HG02943 (cell line): ENCODE measurements at regions not wholly inside any gene's neighbourhood (a gene's known extent, or its start where the extent isn't known, plus 50 kb on each side); places are given as distances from the start of the nearest gene placed in this dataset.
"Not testable (repeated sequence)": the region's sequence is repeated elsewhere in the genome, so short reads cannot be mapped to it uniquely, and the experiment has no call there.

Experiments used
- ATAC-seq: cut with Tn5 transposase; IDR thresholded peaks from one replicate; pipeline ENCODE4 v1.9.1; 2021; ENCODE audit warnings: mild to moderate bottlenecking, low read depth, moderate library complexity; ENCODE audit not compliant: unreplicated experiment

DNA sequence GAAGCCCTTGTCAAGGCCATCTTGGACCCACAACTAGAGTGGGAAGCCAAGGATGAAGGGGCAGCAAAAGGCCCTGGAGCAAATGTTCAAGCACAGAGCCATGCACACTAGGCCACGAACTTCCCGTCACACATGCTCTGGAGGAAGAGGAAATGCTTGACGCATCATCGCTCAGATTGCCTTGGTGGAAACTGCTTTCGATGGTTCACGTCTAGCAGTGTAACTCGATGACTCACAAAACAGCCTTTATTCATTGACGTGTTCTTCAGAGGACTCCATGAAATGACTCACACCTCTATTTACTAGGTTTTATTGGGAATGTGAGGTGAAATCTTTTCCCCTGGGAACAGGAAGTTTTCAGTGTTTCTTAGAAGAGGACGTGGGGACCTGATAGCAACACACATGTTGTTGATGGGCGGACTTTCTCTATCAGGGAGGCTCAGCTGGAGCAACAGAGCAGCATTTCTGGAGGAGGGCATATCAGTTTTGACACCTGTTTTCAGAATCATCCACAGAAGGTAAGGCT, 79.8 kb upstream of the FLT1 start:
- ATAC-seq, result no peak

GRCh38 chr13:28573595-28574373, 78.9 kb upstream of the FLT1 start:
- ATAC-seq, result no peak

- no peak for ATAC-seq
Observed at GRCh38 chr13:28572871-28573270, 77.9 kb upstream of the FLT1 start.

DNA sequence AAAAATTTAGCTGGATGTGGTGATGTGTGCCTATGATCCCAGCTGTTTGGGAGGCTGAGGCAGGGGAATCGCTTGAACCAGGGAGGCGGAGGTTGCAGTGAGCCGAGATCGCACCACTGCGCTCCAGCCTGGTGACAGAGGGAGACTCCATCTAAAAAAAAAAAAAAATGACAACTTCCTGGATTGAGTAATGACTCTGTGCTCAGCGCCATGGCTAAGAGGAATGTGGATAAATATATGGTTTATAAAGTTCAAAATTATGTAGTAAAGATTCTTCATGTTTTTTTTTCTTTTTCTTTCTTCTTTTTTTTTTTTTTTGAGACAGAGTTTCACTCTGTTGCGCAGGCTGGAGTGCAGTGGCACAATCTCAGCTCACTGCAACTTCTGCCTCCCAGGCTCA, 75.4 kb upstream of the FLT1 start:
- not testable (repeated sequence) for ATAC-seq

GRCh38 chr13:28569886-28570285, 75.0 kb upstream of the FLT1 start:
- no peak for ATAC-seq

DNA sequence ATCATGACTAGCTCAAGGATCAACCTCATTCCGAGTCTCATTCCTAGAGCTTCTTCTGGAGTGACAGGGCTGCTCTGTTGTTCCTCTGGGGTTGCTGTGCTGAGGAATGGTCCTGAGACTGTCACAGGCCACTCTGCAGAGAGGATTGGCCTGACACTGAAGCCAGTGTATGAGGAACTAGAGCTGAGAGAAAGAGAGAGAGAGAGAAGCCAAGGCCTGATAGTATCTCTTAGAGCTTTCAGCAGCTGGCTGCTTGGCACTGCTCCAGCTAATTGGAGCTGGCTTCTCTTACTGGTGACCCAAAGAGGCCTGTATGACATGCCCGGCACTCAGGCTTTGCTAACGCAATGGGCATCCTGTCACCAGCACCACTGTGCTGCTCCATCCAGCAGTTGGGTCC, 73.4 kb upstream of the FLT1 start:
- peak; percentile 56 for ATAC-seq

DNA sequence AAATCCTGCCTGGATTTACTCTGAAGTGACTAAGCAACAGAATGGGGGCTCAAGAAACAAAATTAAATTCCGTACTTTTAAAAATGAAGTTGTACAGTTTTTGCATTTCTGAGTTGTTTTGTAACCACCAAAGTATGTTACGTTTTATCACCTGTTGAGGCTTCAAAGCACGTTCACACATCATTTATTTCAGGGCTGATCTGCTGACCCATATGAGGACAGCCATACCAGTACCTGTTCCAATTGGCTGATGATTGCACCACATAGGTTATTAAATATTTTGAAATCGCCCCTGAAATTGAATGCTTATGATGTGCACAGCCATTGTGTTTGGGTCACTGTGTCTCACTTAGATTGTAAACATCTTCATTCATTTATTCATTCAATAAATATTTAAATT, 72.0 kb upstream of the FLT1 start:
- ATAC-seq, result no peak

DNA sequence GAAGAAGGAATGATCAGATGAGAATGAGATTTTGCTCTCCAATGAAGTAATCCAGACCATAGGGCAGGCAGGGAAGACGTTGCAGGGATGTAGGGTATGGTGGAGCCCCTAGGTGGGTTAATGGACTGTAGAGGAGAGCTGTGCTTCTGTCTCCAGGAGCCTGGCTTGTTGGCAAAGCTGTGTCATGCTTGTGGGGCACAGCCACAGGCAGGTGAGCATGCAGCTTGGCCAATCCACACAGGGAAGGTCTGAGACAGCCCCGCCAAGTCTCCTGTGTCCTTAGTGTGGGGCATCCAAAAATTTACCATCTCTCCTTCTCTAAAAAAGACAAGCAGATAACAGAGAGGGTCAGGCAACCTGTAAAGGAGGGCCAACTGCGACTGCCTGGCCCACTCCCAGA, 71.4 kb upstream of the FLT1 start:
- no peak for ATAC-seq

- no peak for ATAC-seq
Observed at GRCh38 chr13:28564030-28564429, 69.1 kb upstream of the FLT1 start.

DNA sequence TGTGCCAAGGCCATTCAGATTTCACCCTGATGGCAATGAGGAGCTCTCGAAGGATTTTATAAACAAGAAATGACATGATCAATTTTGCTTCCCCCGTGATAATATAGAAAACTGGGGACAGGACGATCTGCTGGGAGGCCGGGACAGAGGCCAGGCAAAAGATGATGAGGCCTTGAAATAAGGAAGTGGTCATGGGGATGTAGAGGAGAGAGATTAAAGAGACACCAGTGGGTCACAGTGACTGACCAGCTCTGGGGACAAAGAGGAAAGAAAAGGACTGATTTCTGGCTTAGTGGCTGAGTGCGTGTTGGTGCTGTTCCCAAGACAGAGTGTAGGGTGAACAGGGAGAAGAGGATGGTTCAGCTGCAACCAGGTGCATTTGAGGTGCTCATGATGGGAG, 68.7 kb upstream of the FLT1 start:
- ATAC-seq, result no peak

GRCh38 chr13:28560612-28561011, 65.7 kb upstream of the FLT1 start:
- ATAC-seq, result no peak

GRCh38 chr13:28559636-28560259, 64.8 kb upstream of the FLT1 start:
- ATAC-seq, result no peak

GRCh38 chr13:28558567-28558966, 63.6 kb upstream of the FLT1 start:
- ATAC-seq, result no peak

DNA sequence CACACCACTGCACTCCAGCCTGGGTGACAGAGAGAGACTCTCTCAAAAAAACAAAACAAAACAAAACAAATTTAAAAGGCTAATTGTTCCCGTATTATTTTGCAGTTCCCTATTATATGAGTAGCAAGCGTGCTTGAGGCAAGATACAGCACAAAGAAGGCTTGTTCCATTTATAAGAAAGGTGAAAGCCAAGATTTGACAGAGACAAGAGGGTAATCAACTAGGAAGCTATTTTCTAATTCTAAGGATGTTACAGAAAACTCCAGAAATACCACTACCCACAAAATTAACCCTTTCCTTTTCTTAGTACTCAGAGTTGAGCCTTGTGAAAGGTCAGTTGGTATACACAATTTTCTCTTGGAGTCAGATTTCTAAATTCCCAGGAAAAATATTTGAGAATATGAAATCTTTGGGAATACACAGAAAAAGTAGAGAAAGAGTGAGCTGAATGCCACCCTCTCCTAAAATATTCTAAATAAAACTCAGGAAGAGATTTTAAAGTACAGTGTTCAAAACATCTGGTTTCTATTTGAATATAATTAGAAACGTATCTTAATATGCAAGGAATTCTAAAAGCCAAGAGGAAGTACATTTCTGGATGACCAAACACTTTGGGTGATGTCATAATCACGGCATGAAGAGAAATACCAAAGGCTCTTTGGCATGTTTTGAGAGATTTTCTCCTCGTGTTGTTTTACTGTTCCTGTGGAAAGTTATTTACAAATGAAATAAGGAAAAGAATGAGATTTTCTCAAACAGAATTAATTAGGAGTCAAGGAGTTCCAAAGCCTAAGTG, 63.0 kb upstream of the FLT1 start:
- ATAC-seq, result no peak

DNA sequence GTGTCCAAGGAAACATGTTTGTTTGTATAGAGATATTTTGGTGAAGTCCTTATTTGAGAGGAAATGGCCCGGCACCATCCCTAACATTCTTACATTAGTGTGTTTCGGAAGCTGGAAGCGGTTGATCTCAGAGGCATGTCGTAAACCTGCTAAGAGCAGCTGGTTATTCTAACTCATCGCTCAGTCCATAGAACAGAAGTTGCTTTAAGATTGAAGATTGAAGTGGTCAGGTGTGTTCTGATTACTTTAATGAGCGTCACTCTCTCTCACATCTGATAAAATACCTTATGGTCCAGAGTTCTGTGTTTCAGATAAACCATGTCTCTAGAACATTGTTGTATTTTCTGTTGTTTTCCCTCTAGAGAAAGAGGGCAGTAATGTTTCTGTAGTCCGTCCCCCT, 60.2 kb upstream of the FLT1 start:
- ATAC-seq, result no peak

- no peak for ATAC-seq
Observed at GRCh38 chr13:28553971-28554370, 59.0 kb upstream of the FLT1 start.

DNA sequence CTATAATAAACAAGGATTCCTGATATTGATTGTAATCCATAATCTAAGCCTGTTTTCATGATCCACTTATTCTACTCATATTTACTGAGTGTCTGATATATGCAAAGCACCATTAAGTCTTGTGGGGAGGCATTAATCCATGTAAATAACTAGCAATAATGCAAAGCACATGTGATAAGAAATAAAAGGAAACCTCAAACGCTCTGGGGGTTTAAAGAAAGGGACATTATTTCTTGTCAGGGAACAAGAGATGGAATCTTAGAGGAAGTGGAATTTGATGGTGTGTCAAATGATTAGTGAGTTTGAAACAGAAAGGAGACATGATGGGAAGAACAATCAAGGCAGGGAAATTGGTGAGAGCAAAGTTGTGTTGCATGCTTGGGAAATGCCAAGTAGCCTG, 57.4 kb upstream of the FLT1 start:
- ATAC-seq, result no peak

GRCh38 chr13:28551498-28551895, 56.6 kb upstream of the FLT1 start:
- no peak for ATAC-seq

- no peak for ATAC-seq
Observed at GRCh38 chr13:28550721-28551497, 56.0 kb upstream of the FLT1 start.

DNA sequence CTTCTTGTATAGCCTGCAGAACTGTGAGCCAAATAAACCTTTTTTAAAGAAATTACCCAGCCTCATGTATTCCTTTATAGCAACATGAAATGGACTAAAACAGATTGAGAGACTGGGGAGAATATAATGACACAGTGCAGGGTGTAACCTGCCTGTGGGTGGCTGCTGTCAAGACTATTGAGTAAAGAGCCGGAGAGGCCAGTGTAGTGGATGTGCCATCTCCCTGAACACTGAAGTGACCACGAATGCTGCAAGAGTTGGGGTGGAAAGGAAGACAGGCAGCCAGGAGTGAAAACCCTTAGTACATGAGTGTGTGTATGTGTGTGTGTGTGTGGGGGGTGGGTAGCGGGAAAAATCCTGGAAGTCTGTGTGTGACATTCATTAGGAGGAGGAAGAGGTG, 55.2 kb upstream of the FLT1 start:
- ATAC-seq, result no peak

GRCh38 chr13:28548872-28549271, 53.9 kb upstream of the FLT1 start:
- no peak for ATAC-seq
